H7 (cell line): ENCODE measurements at regions not wholly inside any gene's neighbourhood (a gene's known extent, or its start where the extent isn't known, plus 50 kb on each side); places are given as distances from the start of the nearest gene placed in this dataset.

Experiments
- DNase-seq: peaks from one replicate; pipeline ENCODE4 v3.0.0; 2012
- H3K27me3 ChIP-seq: 2 replicates; pipeline ENCODE4 v1.6.0; 2011; ENCODE audit warnings: mild to moderate bottlenecking, low read length; ENCODE audit not compliant: control insufficient read depth, insufficient read depth
- H3K36me3 ChIP-seq: replicated peaks from 2 replicates; pipeline ENCODE4 v1.5.1; 2011; ENCODE audit warnings: low read length; ENCODE audit not compliant: control insufficient read depth, insufficient read depth
- H3K4me3 ChIP-seq: 2 replicates; pipeline ENCODE4 v1.5.1; 2011; ENCODE audit warnings: low read depth, mild to moderate bottlenecking, control low read depth, low read length, moderate library complexity; ENCODE audit not compliant: insufficient read depth

DNA sequence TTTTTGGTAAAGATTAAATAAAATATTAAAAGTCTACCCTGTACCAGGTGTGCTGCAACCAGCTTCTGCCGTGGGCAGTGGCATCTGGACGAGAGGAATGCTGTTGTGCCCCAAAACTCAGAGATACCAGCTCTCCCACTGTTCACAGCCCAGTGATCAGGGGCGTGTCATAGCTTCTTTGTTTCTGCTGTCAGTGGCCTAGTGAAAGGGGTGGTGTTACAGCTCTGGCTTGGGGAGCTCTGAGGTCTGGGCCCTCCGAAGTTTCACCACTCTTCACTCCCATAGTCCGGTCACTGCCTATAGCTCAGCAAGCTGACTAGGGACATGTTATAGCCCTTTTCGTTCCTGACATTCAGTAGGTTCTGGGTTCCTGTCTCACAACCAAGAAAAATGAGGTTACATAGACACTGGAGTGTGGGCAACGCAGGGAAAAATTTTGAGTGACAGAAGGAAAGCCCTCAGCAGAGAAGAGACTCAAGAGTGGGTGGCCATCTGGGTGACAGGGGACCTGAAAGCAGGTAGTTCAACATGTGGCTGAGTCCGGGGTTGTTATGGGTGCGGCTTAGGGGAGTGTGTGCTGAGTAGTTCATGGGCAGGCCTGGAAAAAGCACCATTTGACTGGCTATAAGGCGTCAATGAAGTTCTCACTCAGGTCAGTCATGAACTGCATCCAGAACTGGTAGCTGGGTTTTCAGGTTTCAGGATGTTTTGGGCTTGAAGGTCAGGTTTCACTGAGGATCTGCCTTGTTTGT is 1184.4 kb upstream of the PABPC4L start:
- no peak for DNase-seq
- Histone ChIP-seq H3K36me3 (no peaks in the 10 kb centered on the region), H3K27me3 (no peaks in the 10 kb centered on the region), H3K4me3 (no peak overlapping the region)

GRCh38 chr4:135383356-135384288 is 1182.0 kb upstream of the PABPC4L start:
- Histone ChIP-seq H3K27me3 (no peaks in the 10 kb centered on the region), H3K4me3 (no peak overlapping the region), H3K36me3 (no peaks in the 10 kb centered on the region)
- no peak for DNase-seq

GRCh38 chr4:135382280-135382959 is 1180.8 kb upstream of the PABPC4L start:
- Histone ChIP-seq H3K36me3 (no peaks in the 10 kb centered on the region), H3K27me3 (no peaks in the 10 kb centered on the region), H3K4me3 (no peak overlapping the region)
- DNase-seq, result no peak

DNA sequence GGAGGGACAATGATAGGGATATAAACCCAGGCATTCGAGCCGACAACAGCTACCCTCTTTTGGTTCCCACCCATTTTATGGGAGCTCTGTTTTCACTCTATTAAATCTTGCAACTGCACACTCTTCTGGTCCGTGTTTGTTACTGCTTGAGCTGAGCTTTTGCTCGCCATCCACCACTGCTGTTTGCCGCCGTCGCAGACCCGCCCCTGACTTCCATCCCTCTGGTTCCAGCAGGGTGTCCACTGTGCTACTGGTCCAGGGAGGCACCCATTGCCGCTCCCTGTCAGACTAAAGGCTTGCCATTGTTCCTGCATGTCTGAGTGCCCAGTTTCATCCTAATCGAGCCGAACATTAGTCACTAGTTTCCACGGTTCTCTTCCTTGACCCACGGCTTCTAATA is 1170.5 kb upstream of the PABPC4L start:
- DNase-seq, result no peak
- no peak overlapping the region for H3K4me3 ChIP-seq
- no peaks in the 10 kb centered on the region for H3K36me3 ChIP-seq
- no peaks in the 10 kb centered on the region for H3K27me3 ChIP-seq

GRCh38 chr4:135371137-135371536 is 1169.5 kb upstream of the PABPC4L start:
- H3K27me3 ChIP-seq, result no peaks in the 10 kb centered on the region
- DNase-seq, result no peak
- no peaks in the 10 kb centered on the region for H3K36me3 ChIP-seq
- H3K4me3 ChIP-seq, result no peak overlapping the region

GRCh38 chr4:135368831-135369230 is 1167.2 kb upstream of the PABPC4L start:
- no peaks in the 10 kb centered on the region for H3K27me3 ChIP-seq
- DNase-seq, result no peak
- H3K4me3 ChIP-seq, result no peak overlapping the region
- H3K36me3 ChIP-seq, result no peaks in the 10 kb centered on the region

DNA sequence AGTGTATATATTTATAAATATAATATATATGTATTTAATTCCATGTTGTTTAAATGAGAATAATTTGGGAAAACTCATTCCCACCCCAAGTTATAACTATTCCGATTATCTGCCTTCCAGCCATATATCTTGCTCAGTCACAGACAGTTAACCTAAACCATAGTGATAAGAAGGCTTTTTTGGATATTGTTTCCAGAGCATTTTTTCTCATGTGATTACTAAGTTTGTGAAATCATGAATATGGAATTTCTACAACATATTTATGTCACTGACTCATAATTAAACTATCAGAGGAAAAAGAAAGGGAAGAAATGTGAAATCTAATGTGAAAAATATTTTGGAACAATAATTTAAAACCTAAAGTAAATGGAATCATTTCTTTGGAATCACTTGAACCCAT is 1163.5 kb upstream of the PABPC4L start:
- H3K36me3 ChIP-seq, result no peaks in the 10 kb centered on the region
- H3K4me3 ChIP-seq, result no peak overlapping the region
- DNase-seq, result no peak
- H3K27me3 ChIP-seq, result no peaks in the 10 kb centered on the region

GRCh38 chr4:135359128-135359527 is 1157.5 kb upstream of the PABPC4L start:
- H3K27me3 ChIP-seq, result no peaks in the 10 kb centered on the region
- H3K36me3 ChIP-seq, result no peaks in the 10 kb centered on the region
- H3K4me3 ChIP-seq, result no peak overlapping the region
- no peak for DNase-seq

GRCh38 chr4:135357091-135357490 is 1155.5 kb upstream of the PABPC4L start:
- no peaks in the 10 kb centered on the region for H3K36me3 ChIP-seq
- no peaks in the 10 kb centered on the region for H3K27me3 ChIP-seq
- no peak for DNase-seq
- no peak overlapping the region for H3K4me3 ChIP-seq

DNA sequence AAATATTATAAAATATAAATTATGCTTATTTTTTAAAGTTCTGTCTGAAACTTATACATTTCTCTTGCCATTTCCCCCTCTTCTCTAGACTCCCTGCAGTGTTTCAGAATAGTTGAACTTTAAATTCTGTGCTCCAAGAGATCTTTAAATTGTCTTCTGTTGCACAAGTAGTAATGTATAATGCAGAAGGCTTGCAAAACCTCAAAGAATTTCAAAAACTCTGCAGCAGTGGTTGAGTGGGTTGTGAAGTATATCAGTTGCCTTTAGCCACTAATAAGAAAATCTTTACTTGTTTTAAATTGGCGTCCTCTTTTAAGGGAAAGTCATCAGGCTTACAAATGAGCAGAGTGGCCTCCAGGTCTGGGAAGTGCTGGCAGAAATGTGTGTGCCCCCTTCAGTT is 1153.3 kb upstream of the PABPC4L start:
- no peak for DNase-seq
- no peaks in the 10 kb centered on the region for H3K36me3 ChIP-seq
- no peak overlapping the region for H3K4me3 ChIP-seq

DNA sequence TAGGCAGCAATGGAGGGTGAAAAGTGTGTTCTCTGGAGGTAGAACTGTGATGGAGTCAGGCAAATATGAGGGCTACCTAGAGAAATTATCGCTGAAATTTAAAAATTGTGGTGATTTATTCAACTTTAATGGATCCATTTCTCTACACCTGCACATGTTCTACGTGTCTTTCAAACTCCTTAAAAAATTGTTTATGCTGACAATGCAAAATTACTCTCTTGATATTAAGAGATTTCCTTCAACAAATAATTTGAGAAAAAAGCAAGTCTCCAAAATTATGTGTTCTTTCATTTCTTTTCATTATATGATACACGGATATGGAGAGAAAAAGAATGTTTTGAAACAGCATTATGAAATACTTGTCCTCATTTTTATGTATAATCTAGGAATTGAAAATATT is 1151.4 kb upstream of the PABPC4L start:
- no peaks in the 10 kb centered on the region for H3K36me3 ChIP-seq
- no peak overlapping the region for H3K4me3 ChIP-seq
- H3K27me3 ChIP-seq, result no peaks in the 10 kb centered on the region
- DNase-seq, result no peak

More for the DNA sequence above, 1153.3 kb upstream of the PABPC4L start:
- no peaks in the 10 kb centered on the region for H3K27me3 ChIP-seq

GRCh38 chr4:135344492-135344891 is 1142.9 kb upstream of the PABPC4L start:
- no peaks in the 10 kb centered on the region for H3K27me3 ChIP-seq
- no peak for DNase-seq
- no peak overlapping the region for H3K4me3 ChIP-seq
- no peaks in the 10 kb centered on the region for H3K36me3 ChIP-seq

- H3K4me3 ChIP-seq, result no peak overlapping the region
- H3K36me3 ChIP-seq, result no peaks in the 10 kb centered on the region
- no peak for DNase-seq
- no peaks in the 10 kb centered on the region for H3K27me3 ChIP-seq
Measured at GRCh38 chr4:135338181-135338580, 1136.6 kb upstream of the PABPC4L start.

GRCh38 chr4:135325264-135325663 is 1123.7 kb upstream of the PABPC4L start:
- no peak for DNase-seq
- no peaks in the 10 kb centered on the region for H3K27me3 ChIP-seq

GRCh38 chr4:135319685-135320084 is 1118.1 kb upstream of the PABPC4L start:
- H3K27me3 ChIP-seq, result no peaks in the 10 kb centered on the region
- H3K4me3 ChIP-seq, result no peak overlapping the region
- no peak for DNase-seq
- H3K36me3 ChIP-seq, result no peaks in the 10 kb centered on the region

More at GRCh38 chr4:135325264-135325663, 1123.7 kb upstream of the PABPC4L start:
- no peak overlapping the region for H3K4me3 ChIP-seq
- H3K36me3 ChIP-seq, result no peaks in the 10 kb centered on the region
